ENCODE measurements at regions not wholly inside any gene's neighbourhood (a gene's known extent, or its start where the extent isn't known, plus 50 kb on each side); places are given as distances from the start of the nearest gene placed in this dataset.

- no peak for DNase-seq
These were observed 57.1 kb downstream of the FAM47B start for GRCh38 chrX:34999702-35000101.

DNA sequence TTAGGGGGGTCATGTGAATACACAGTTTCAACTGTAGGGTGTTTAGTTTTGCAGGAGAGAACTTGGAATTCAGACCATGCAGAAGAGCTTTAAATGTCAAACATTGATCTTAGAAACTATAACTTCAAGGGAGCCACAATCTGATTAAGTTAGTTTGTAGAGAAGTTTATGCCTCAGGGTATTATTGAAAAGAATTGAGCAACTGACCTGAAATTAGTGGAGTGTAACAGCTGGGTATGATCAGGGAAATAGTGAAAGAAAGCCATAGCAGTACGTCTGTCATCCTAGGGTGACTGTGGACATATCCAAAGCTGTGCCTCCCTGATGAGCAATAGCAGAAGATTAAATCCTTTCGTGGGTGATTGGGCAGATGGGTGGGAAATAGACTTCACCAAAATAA lies 63.8 kb downstream of the FAM47B start:
- DNase-seq = no peak

DNA sequence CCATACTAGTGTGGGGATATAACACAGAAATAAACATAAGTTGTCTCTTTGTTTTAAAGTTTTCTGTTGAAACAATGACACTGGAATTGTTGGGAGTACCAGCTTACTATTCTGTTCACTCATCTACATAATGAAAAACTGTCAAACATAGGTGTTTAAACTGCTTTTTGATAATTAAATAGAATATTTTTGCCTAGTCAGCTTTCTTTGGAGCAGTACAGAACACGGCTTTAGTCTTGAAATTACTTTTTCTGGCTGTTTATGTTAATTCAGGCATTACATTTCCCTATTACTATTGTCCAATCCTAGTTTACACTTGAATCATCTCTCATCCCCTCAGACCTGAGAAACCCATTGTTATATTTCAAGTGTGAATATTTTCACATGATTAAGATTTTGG lies 73.0 kb downstream of the FAM47B start:
- DNase-seq = no peak

DNA sequence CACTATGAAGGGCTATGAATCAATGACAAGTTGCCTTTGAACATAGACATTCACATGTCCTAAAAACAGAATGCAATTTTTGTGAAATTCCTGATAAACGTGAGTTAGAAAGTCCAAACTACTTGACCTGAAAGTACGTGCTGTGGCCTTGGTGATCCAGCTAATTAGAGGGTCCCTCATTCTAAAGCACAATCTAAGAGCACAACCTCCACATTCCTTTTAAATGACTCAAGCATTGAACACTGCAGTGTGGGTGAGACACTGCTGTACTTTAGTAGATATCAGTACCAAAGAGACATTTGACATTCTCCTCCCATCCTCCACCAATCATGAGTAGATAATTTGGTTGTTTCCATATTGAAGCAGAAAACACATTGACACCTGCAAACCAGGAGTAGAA lies 73.5 kb downstream of the FAM47B start:
- DNase-seq = no peak

DNA sequence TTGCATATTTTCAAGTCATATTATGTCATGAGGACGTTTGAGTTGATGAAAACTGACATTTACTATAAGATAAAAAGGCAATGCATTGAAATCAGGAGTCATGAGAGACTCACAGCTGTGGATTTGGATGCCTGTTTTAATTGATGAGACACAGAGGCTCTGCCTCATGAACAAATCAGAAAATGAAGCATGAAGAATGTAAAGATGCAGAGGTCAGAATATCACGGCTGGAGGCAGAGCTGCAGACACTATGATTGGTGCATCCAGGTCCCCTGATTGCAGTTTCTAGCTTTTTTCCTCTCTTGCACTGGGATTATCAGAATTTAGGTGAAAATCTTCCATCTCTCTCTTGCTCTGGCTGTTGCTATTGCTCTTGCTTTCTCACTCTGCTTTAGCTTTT lies 74.7 kb downstream of the FAM47B start:
- DNase-seq = no peak

- DNase-seq = no peak
These were observed 81.1 kb downstream of the FAM47B start for GRCh38 chrX:35023683-35024082.

- no peak for DNase-seq
These were observed 83.2 kb downstream of the FAM47B start for GRCh38 chrX:35025820-35026219.

GRCh38 chrX:35040871-35041270 lies 98.3 kb downstream of the FAM47B start:
- no peak for DNase-seq

- no peak for DNase-seq
These were observed 104.2 kb downstream of the FAM47B start for GRCh38 chrX:35046660-35047296.

DNA sequence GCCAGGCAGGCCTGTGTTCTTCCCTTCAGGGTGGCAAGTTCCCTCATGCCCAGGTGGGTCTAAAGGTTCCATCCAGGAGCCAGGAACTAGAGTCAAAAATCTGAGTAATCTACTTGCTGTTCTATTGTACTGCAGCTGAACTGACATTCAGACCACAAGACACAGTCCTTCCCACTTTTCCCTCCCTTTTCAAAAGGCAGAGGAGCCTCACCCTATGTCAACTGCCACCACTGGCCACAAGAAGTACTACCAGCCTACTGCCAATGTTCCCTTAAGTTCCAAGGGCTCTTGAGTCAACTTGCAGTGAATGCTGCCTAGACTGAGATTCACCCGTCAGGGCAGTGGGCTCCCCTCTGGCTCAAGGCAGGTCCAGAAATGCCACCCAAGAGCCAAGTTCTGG lies 133.5 kb downstream of the FAM47B start:
- DNase-seq = no peak

DNA sequence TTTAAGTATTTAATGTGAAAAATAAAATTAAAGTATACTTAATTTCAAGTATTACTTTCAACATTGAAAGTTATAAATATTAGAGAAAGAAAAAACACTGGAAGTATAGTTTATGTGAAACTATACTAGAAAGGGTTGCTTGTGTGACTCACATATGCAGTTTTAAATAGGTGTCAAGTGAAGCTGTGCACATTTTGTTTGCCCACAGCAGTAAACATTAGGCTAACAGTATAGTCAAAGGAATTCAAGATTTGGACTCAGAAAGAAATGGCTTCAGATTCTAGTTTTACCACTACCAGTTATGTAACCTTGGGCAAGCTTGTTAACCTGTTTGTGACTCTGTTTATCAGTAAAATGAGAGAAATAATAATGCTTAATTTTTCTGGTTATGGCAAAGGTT lies 148.2 kb downstream of the FAM47B start:
- no peak for DNase-seq

DNA sequence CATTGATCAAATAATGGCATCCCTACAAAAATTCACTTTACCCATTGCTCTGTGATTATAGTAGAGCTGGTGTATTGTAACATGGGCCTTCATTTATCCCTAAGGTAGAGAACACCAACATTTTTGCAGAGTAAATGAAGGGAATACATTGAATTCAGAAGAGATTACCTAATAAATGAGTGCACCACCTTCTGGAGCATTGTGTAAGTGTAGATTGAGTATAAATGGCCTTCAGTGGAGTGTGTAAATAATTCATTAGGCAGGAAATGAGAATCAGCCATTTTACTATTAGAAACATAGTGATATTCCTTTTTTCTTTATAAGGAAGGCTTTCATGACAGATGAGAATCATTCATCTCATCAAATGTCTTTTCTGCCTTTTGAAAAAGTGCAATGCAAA lies 155.8 kb downstream of the FAM47B start:
- no peak for DNase-seq

- DNase-seq = no peak
These were observed 159.3 kb downstream of the FAM47B start for GRCh38 chrX:35101901-35102300.

- no peak for DNase-seq
These were observed 162.0 kb downstream of the FAM47B start for GRCh38 chrX:35104626-35105025.

DNA sequence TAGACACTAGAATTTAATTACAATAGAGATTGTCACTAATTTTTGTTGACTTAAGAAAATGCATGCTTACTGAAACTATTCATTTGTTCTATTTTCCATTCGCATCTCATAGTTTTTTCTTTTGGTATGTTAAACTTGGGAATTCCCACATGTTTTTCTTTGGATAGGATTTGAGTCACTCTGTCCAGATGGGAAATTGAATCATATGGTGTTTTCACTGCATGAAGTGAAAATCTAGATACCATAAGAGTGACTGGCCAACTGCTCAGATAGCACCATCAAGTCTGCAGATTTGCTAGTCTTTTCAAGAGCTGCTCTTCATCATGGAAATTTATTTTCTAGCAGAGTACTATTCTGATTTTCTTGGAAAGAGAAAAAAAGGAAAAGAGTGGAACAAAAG lies 172.6 kb downstream of the FAM47B start:
- DNase-seq = no peak

GRCh38 chrX:35122756-35123155 lies 180.2 kb downstream of the FAM47B start:
- no peak for DNase-seq

DNA sequence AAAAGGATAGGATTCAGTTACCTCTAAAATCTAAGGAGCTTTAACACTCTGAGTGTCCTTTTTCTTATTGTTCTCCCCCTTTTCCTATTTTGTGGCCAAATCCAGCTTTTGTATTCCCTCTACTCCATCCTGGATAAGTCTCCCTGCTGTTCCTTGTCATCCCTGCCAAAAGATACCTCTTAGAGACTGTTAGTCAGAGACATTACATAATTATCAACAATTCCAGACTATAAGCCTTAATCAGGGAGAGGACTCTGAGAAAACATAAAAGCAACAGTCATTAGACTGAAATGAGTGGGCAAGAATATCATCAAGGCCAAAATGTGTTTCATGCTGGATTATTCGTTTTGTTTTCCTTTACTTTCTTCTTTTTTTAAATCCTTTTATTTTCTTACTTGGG lies 206.9 kb downstream of the FAM47B start:
- DNase-seq = no peak

GRCh38 chrX:35150052-35150451 lies 207.5 kb downstream of the FAM47B start:
- DNase-seq = no peak

GRCh38 chrX:35150642-35151239 lies 208.1 kb downstream of the FAM47B start:
- no peak for DNase-seq

GRCh38 chrX:35166023-35166422 lies 223.4 kb downstream of the FAM47B start:
- DNase-seq = peak; percentile 3
